Nephron (organoid): ENCODE measurements at regions not wholly inside any gene's neighbourhood (a gene's known extent, or its start where the extent isn't known, plus 50 kb on each side); places are given as distances from the start of the nearest gene placed in this dataset.

Experiments
- H3K27ac Mint-ChIP-seq, 3 experiments: 2 replicates each; pipeline ENCODE4 v1.8.0; 2020; ENCODE audit warnings: mixed read lengths in 3 of 3, mild to moderate bottlenecking in 2 of 3, moderate library complexity in 1 of 3
- H3K27me3 Mint-ChIP-seq: 2 replicates; pipeline ENCODE4 v1.8.0; 2021; ENCODE audit warnings: low read depth, mild to moderate bottlenecking, moderate library complexity, mixed read lengths
- H3K36me3 Mint-ChIP-seq: 2 replicates; pipeline ENCODE4 v1.8.0; 2020; ENCODE audit warnings: low read depth, mixed read lengths
- H3K4me1 Mint-ChIP-seq: 2 replicates; pipeline ENCODE4 v1.8.0; 2020; ENCODE audit warnings: mixed read lengths
- H3K4me3 Mint-ChIP-seq, 3 experiments: 2 replicates each; pipeline ENCODE4 v1.8.0; 2020; ENCODE audit warnings: mild to moderate bottlenecking in 3 of 3, mixed read lengths in 3 of 3, moderate library complexity in 2 of 3
- H3K9me3 Mint-ChIP-seq: 2 replicates; pipeline ENCODE4 v1.8.0; 2020; ENCODE audit warnings: mixed read lengths
- TF ChIP-seq, protein P1 (sequence below), 3 experiments: fragments of 200-600 bp; sonication (generic); IDR thresholded peaks; one replicate each; pipeline ENCODE4 v1.5.0; 2021; ENCODE audit warnings: antibody characterized with exemption in 3 of 3; ENCODE audit not compliant: unreplicated experiment in 3 of 3

GRCh38 chr1:213387380-213388015 is 336.5 kb downstream of the RPS6KC1 start:
- H3K9me3 Mint-ChIP-seq = no peaks in the 10 kb centered on the region
- H3K4me1 Mint-ChIP-seq = peaks cover 28% of the 10 kb centered on the region

DNA sequence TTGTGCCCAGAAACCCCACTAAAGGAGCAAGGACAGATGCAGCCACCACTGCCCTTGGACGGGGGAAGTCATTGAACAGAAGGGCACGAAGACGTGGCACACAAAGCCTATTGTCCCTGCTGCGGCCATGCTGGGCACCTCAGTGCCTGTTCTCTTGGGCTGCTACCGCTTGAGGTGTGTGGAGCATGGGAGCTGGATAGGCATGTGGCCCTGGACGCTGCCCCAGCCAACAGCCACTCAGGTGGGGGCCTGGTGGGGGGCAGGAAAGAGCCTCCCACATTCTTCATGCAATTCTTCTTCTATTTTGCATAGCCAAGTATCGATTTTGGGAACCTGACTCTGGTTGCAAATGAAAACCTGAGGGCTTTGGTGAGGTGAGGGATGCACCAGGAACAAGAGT is 337.2 kb downstream of the RPS6KC1 start:
- Mint-ChIP-seq H3K4me3 (no peak overlapping the region), H3K9me3 (no peaks in the 10 kb centered on the region)

More at GRCh38 chr1:213387380-213388015, 336.5 kb downstream of the RPS6KC1 start:
- Mint-ChIP-seq H3K36me3 (no peaks in the 10 kb centered on the region), H3K27me3 (peaks cover 16% of the 10 kb centered on the region), H3K27ac (no peak overlapping the region), H3K4me3 (no peak overlapping the region)
- TF ChIP-seq, protein P1, sequence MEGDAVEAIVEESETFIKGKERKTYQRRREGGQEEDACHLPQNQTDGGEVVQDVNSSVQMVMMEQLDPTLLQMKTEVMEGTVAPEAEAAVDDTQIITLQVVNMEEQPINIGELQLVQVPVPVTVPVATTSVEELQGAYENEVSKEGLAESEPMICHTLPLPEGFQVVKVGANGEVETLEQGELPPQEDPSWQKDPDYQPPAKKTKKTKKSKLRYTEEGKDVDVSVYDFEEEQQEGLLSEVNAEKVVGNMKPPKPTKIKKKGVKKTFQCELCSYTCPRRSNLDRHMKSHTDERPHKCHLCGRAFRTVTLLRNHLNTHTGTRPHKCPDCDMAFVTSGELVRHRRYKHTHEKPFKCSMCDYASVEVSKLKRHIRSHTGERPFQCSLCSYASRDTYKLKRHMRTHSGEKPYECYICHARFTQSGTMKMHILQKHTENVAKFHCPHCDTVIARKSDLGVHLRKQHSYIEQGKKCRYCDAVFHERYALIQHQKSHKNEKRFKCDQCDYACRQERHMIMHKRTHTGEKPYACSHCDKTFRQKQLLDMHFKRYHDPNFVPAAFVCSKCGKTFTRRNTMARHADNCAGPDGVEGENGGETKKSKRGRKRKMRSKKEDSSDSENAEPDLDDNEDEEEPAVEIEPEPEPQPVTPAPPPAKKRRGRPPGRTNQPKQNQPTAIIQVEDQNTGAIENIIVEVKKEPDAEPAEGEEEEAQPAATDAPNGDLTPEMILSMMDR (IDR thresholded peaks at IDR 0.05; ENCODE audit: unreplicated experiment in 3 of 3) = no peak

GRCh38 chr1:213389061-213389581 is 338.1 kb downstream of the RPS6KC1 start:
- no peak overlapping the region for H3K4me3 Mint-ChIP-seq
- H3K9me3 Mint-ChIP-seq = no peaks in the 10 kb centered on the region
- H3K27me3 Mint-ChIP-seq = peaks cover 12% of the 10 kb centered on the region
- no peaks in the 10 kb centered on the region for H3K36me3 Mint-ChIP-seq
- no peak overlapping the region for H3K27ac Mint-ChIP-seq
- TF ChIP-seq, protein P1 (IDR thresholded peaks at IDR 0.05; ENCODE audit: unreplicated experiment in 3 of 3) = no peak
- H3K4me1 Mint-ChIP-seq = peaks cover 34% of the 10 kb centered on the region

More for the DNA sequence above, 337.2 kb downstream of the RPS6KC1 start:
- Mint-ChIP-seq H3K27me3 (peaks cover 12% of the 10 kb centered on the region), H3K27ac (no peak overlapping the region), H3K36me3 (no peaks in the 10 kb centered on the region), H3K4me1 (peaks cover 28% of the 10 kb centered on the region)
- TF ChIP-seq, protein P1 (IDR thresholded peaks at IDR 0.05; ENCODE audit: unreplicated experiment in 3 of 3) = no peak

- H3K36me3 Mint-ChIP-seq = no peaks in the 10 kb centered on the region
- H3K27me3 Mint-ChIP-seq = peaks cover 12% of the 10 kb centered on the region
- H3K9me3 Mint-ChIP-seq = no peaks in the 10 kb centered on the region
- TF ChIP-seq, protein P1 (IDR thresholded peaks at IDR 0.05; ENCODE audit: unreplicated experiment in 3 of 3) = no peak
- no peak overlapping the region for H3K27ac Mint-ChIP-seq
- no peak overlapping the region for H3K4me3 Mint-ChIP-seq
- peaks cover 34% of the 10 kb centered on the region for H3K4me1 Mint-ChIP-seq
Measured at GRCh38 chr1:213391445-213391844, 340.4 kb downstream of the RPS6KC1 start.

DNA sequence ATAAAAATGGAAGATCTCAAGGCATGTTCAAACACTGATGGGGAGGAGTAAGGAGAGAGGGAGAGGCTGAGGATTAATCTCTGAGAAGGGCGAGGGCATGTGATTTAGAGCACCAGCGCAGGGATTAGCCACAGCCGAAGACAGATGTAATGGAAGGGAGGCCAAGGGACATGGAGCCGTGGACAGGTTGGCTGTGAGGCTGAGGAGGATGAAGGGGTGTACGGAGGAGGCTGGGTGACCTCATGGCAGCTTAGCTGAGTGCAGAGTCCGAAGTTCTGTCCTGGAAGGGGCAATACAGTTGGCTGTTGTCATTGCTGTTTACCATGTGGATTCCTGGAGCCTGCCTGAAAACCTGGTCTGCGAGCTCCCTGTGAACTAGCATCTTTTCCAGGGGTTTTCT is 342.8 kb downstream of the RPS6KC1 start:
- Mint-ChIP-seq H3K27me3 (peaks cover 3% of the 10 kb centered on the region), H3K4me3 (no peak overlapping the region), H3K27ac (no peak overlapping the region), H3K4me1 (peaks cover 33% of the 10 kb centered on the region), H3K36me3 (no peaks in the 10 kb centered on the region), H3K9me3 (peaks cover 2% of the 10 kb centered on the region)
- TF ChIP-seq, protein P1 (IDR thresholded peaks at IDR 0.05; ENCODE audit: unreplicated experiment in 3 of 3) = no peak

DNA sequence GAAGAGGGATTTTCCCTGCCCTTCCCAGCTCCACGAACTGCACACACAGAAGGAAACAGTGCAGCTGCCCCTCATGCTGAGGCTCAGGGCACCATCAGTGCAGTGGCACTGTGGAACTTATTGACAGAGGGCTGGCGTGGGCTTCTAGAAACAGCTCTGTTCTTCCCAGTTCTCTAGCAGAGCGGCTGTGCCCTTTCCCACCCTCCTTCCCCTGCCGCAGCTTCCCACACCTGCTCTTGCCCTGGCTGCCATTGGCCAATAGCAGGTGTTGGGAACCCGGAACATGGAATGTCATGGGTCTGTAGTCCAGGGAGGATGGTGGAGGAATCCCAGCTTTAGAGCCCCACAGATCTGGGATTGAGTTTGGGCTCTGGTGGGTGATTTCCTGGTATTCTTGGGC is 343.8 kb downstream of the RPS6KC1 start:
- peaks cover 33% of the 10 kb centered on the region for H3K4me1 Mint-ChIP-seq
- no peaks in the 10 kb centered on the region for H3K36me3 Mint-ChIP-seq
- peaks cover 2% of the 10 kb centered on the region for H3K9me3 Mint-ChIP-seq
- no peaks in the 10 kb centered on the region for H3K27me3 Mint-ChIP-seq
- H3K4me3 Mint-ChIP-seq = no peak overlapping the region
- TF ChIP-seq, protein P1 (IDR thresholded peaks at IDR 0.05; ENCODE audit: unreplicated experiment in 3 of 3) = no peak
- no peak overlapping the region for H3K27ac Mint-ChIP-seq
